Erythroblast (primary cell): ENCODE measurements at regions not wholly inside any gene's neighbourhood (a gene's known extent, or its start where the extent isn't known, plus 50 kb on each side); places are given as distances from the start of the nearest gene placed in this dataset.

Experiments
- DNase-seq, 2 experiments: peaks; one replicate each; lab custom pipeline; 2025; lab: John Stamatoyannopoulos, UW
- GATA1 ChIP-seq: IDR thresholded peaks from 2 replicates; pipeline ENCODE4 v1.6.1; 2011; ENCODE audit warnings: low read depth, mild to moderate bottlenecking, control low read depth, low read length, moderate library complexity
- POLR2A ChIP-seq: IDR thresholded peaks from 2 replicates; pipeline ENCODE4 v1.6.1; 2011; ENCODE audit warnings: mild to moderate bottlenecking, low read length

GRCh38 chr5:19408149-19408548, 579.9 kb downstream of the CDH18 start:
- no peak for DNase-seq
- TF ChIP-seq POLR2A (no peak), GATA1 (no peak)

DNA sequence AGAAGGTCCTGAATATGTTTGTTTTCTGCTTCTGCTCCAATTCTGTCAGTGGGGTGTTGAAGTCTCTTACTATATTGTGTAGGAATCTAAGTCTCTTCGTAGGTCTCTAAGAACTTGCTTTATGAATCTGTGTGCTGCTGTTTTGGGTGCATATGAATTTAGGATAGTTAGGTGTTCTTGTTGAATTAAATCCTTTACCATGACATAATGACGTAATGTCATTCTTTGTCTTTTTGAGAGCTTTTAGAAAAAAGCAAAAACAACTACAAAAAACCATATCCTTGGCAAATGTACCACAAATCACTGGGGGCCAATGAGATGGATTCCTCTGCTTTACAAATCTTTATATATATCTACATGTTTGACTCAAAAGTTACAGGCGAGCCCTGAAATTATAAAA, 576.1 kb downstream of the CDH18 start:
- no peak for TF ChIP-seq POLR2A
- TF ChIP-seq GATA1, result no peak
- DNase-seq, result no peak
